ENCODE measurements at regions not wholly inside any gene's neighbourhood (a gene's known extent, or its start where the extent isn't known, plus 50 kb on each side); places are given as distances from the start of the nearest gene placed in this dataset.

- no peaks in the 10 kb centered on the region for H3K27me3 Mint-ChIP-seq
- no peaks in the 10 kb centered on the region for H3K4me1 Mint-ChIP-seq
- no peak overlapping the region for H3K4me3 Mint-ChIP-seq
- no peak overlapping the region for H3K27ac Mint-ChIP-seq
- H3K9me3 Mint-ChIP-seq, result no peaks in the 10 kb centered on the region
- no peak for DNase-seq
- ChIA-PET POLR2A (no interaction called here), CTCF (no interaction called here)
- no peaks in the 10 kb centered on the region for H3K36me3 Mint-ChIP-seq (ENCODE audit: low read depth)
Observed at GRCh38 chr12:88758176-88758575, 177.9 kb upstream of the KITLG start.

- Mint-ChIP-seq H3K36me3 (ENCODE audit: low read depth) (no peaks in the 10 kb centered on the region), H3K9me3 (no peaks in the 10 kb centered on the region), H3K27me3 (no peaks in the 10 kb centered on the region), H3K4me3 (no peak overlapping the region), H3K27ac (no peak overlapping the region), H3K4me1 (no peaks in the 10 kb centered on the region)
- DNase-seq, result no peak
- CTCF ChIA-PET, result no interaction called here
- POLR2A ChIA-PET, result no interaction called here
Observed at GRCh38 chr12:88756917-88757316, 176.6 kb upstream of the KITLG start.

DNA sequence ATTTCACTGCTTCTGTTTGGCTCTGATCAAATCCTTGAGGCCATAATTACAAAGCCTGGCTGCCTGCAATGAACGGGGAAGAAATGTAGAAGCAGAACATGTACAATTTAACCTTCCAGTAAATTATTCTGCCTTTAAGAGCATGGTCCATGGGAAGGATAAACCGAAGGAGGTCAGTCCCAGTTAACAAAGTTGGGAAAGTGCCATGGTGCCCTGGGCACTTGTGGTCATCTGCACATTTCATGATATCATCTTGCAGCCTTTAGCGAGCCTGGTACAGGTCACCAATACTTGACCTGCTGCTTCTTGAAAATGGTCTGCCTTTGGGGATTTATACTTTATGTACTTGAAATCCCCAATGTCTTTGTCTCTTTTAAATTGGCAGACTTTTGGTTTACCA, 175.9 kb upstream of the KITLG start:
- Mint-ChIP-seq H3K4me3 (no peak overlapping the region), H3K4me1 (no peaks in the 10 kb centered on the region)
- POLR2A ChIA-PET, result no interaction called here

DNA sequence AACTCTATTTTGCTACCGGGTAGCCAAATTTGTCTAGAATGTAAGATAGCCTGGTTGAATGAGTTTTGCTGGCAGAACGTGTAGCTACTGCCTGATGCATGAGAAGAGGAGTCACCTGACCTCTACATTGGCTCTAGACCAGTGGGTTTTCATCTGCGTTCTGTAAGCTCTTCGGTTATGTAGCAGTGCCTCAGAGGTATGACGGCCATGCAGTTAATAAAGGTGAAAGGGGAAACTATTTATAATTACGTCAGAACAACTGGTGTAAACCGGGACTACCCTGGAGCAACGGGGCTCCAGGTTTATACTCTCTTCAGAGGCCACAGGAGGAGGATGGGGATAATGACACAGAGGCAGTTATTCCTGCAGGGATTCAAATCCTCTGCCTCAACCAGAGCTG, 173.4 kb upstream of the KITLG start:
- Mint-ChIP-seq H3K9me3 (no peaks in the 10 kb centered on the region), H3K36me3 (ENCODE audit: low read depth) (no peaks in the 10 kb centered on the region), H3K4me3 (no peak overlapping the region), H3K27me3 (no peaks in the 10 kb centered on the region), H3K27ac (no peak overlapping the region), H3K4me1 (no peaks in the 10 kb centered on the region)
- DNase-seq, result no peak
- CTCF ChIA-PET, result no interaction called here
- POLR2A ChIA-PET, result no interaction called here

More for the DNA sequence above, 175.9 kb upstream of the KITLG start:
- no peaks in the 10 kb centered on the region for H3K36me3 Mint-ChIP-seq (ENCODE audit: low read depth)
- H3K27ac Mint-ChIP-seq, result no peak overlapping the region
- H3K27me3 Mint-ChIP-seq, result no peaks in the 10 kb centered on the region
- CTCF ChIA-PET, result no interaction called here
- DNase-seq, result no peak
- no peaks in the 10 kb centered on the region for H3K9me3 Mint-ChIP-seq

DNA sequence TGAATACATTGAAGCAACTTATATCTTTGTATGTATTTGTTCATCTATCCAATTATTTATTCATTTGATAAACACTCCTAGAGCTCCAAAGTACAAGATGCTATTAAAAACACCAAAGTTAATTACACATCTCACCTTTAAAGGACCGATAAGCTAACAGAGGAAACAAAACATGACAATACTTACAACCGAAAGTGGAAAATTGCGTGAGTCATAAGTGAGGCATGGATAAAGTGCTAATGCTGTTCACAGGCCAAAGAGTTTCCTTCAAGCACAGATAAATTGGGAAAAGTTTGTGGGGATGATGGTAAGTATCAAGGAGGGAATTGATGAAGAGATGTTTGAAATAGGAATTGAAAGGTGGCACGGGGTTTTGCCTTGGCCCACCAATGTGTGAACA, 172.8 kb upstream of the KITLG start:
- no peaks in the 10 kb centered on the region for H3K36me3 Mint-ChIP-seq (ENCODE audit: low read depth)
- CTCF ChIA-PET, result no interaction called here
- no peaks in the 10 kb centered on the region for H3K27me3 Mint-ChIP-seq
- H3K27ac Mint-ChIP-seq, result no peak overlapping the region
- no peak overlapping the region for H3K4me3 Mint-ChIP-seq
- POLR2A ChIA-PET, result no interaction called here
- no peaks in the 10 kb centered on the region for H3K4me1 Mint-ChIP-seq
- no peak for DNase-seq
- no peaks in the 10 kb centered on the region for H3K9me3 Mint-ChIP-seq

- H3K9me3 Mint-ChIP-seq, result no peaks in the 10 kb centered on the region
- POLR2A ChIA-PET, result no interaction called here
- H3K4me1 Mint-ChIP-seq, result no peaks in the 10 kb centered on the region
Observed at GRCh38 chr12:88752183-88752582, 171.9 kb upstream of the KITLG start.

GRCh38 chr12:88750867-88751543, 170.7 kb upstream of the KITLG start:
- no peak overlapping the region for H3K4me3 Mint-ChIP-seq
- no peaks in the 10 kb centered on the region for H3K9me3 Mint-ChIP-seq
- DNase-seq, result no peak
- POLR2A ChIA-PET, result no interaction called here
- H3K27me3 Mint-ChIP-seq, result no peaks in the 10 kb centered on the region
- CTCF ChIA-PET, result interaction anchor here (0.5 kb wide), 1 partner anchor 183 kb away, joined by 3 read pairs; no protein-coding TSS in a partner anchor
- no peaks in the 10 kb centered on the region for H3K4me1 Mint-ChIP-seq
- H3K36me3 Mint-ChIP-seq (ENCODE audit: low read depth), result no peaks in the 10 kb centered on the region
- no peak overlapping the region for H3K27ac Mint-ChIP-seq

More at GRCh38 chr12:88752183-88752582, 171.9 kb upstream of the KITLG start:
- CTCF ChIA-PET, result no interaction called here
- H3K27me3 Mint-ChIP-seq, result no peaks in the 10 kb centered on the region
- no peak overlapping the region for H3K27ac Mint-ChIP-seq
- H3K36me3 Mint-ChIP-seq (ENCODE audit: low read depth), result no peaks in the 10 kb centered on the region
- DNase-seq, result no peak
- no peak overlapping the region for H3K4me3 Mint-ChIP-seq

DNA sequence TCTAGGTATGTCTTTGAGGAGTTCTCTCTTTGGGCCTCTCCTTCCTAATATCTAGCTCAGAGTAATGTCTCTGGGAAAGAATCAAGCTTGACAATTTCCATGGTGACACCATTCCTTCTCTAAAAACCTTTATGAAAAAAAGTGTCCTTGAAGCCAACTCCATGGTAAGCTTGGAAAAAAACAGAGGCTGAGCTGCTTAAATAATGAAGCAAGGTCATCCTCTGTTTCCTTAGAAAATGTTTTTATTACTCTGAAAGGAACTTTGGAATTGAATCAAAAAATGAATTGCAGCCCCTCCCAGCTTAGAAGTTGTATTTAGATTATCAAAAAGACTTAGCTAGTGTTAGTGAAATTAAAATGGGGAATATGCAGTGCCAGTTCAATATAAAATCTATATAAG, 166.1 kb upstream of the KITLG start:
- Mint-ChIP-seq H3K9me3 (no peaks in the 10 kb centered on the region), H3K4me1 (no peaks in the 10 kb centered on the region), H3K36me3 (ENCODE audit: low read depth) (no peaks in the 10 kb centered on the region), H3K27me3 (no peaks in the 10 kb centered on the region), H3K4me3 (no peak overlapping the region), H3K27ac (no peak overlapping the region)
- no peak for DNase-seq
- ChIA-PET POLR2A (no interaction called here), CTCF (no interaction called here)

GRCh38 chr12:88743946-88744685, 163.8 kb upstream of the KITLG start:
- Mint-ChIP-seq H3K4me1 (no peaks in the 10 kb centered on the region), H3K27me3 (no peaks in the 10 kb centered on the region), H3K4me3 (no peak overlapping the region), H3K9me3 (no peaks in the 10 kb centered on the region), H3K36me3 (ENCODE audit: low read depth) (no peaks in the 10 kb centered on the region), H3K27ac (no peak overlapping the region)
- CTCF ChIA-PET, result no interaction called here
- POLR2A ChIA-PET, result no interaction called here
- no peak for DNase-seq

- DNase-seq, result no peak
- Mint-ChIP-seq H3K9me3 (no peaks in the 10 kb centered on the region), H3K27me3 (no peaks in the 10 kb centered on the region), H3K36me3 (ENCODE audit: low read depth) (no peaks in the 10 kb centered on the region), H3K27ac (no peak overlapping the region), H3K4me3 (no peak overlapping the region), H3K4me1 (no peaks in the 10 kb centered on the region)
- ChIA-PET POLR2A (no interaction called here), CTCF (no interaction called here)
Observed at GRCh38 chr12:88737838-88738472, 157.7 kb upstream of the KITLG start.

GRCh38 chr12:88736031-88736430, 155.8 kb upstream of the KITLG start:
- no peak overlapping the region for H3K4me3 Mint-ChIP-seq
- H3K9me3 Mint-ChIP-seq, result no peaks in the 10 kb centered on the region
- H3K4me1 Mint-ChIP-seq, result no peaks in the 10 kb centered on the region
- H3K36me3 Mint-ChIP-seq (ENCODE audit: low read depth), result no peaks in the 10 kb centered on the region
- no peak overlapping the region for H3K27ac Mint-ChIP-seq
- CTCF ChIA-PET, result no interaction called here
- no peaks in the 10 kb centered on the region for H3K27me3 Mint-ChIP-seq
- POLR2A ChIA-PET, result no interaction called here
- no peak for DNase-seq

DNA sequence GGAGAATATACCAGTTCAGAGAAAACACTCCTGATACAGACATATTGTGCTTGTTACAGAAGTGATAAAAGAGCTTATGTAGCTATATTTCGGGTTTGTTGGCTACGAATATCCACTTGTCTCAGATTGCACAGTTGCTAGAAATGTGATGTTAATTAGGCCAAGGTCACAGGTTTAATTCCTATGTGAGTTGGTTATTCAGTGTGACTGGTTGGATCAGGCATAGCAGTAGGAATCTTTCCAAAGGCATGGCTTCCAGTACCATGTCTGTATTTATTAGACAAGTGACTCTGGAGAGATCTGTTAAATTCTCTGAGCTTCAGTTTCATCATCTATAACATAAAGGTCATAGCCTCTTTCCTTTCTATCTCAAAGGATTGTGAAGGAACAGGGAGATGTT, 152.7 kb upstream of the KITLG start:
- CTCF ChIA-PET, result interaction anchor here (0.7 kb wide), 1 partner anchor 8 kb away, joined by 3 read pairs; no protein-coding TSS in a partner anchor
- Mint-ChIP-seq H3K9me3 (no peaks in the 10 kb centered on the region), H3K4me1 (no peaks in the 10 kb centered on the region), H3K36me3 (ENCODE audit: low read depth) (no peaks in the 10 kb centered on the region), H3K4me3 (no peak overlapping the region), H3K27ac (no peak overlapping the region), H3K27me3 (no peaks in the 10 kb centered on the region)
- DNase-seq, result no peak
- POLR2A ChIA-PET, result no interaction called here

DNA sequence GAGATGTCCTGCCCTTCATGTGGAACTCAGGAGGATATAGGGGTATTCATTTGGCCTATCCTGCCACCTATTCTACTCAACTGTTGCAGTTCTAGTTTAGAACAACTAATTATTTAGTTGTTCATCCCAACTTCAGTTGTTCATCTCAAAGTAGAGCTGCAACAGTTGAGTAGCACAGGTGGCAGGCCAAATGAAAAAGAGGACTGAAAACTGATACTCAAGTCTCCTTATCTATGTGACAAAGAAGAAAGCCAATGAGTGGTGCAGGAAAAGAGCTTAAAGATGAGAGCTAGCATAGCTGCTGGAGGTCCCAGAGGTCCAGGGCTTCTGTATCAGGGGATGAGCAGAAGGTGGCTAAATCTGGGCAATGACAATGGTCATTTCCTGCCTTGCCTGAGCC, 148.9 kb upstream of the KITLG start:
- CTCF ChIA-PET, result no interaction called here
- no peak for DNase-seq
- H3K9me3 Mint-ChIP-seq, result no peaks in the 10 kb centered on the region
- H3K36me3 Mint-ChIP-seq (ENCODE audit: low read depth), result no peaks in the 10 kb centered on the region
- H3K4me1 Mint-ChIP-seq, result no peaks in the 10 kb centered on the region
- POLR2A ChIA-PET, result no interaction called here
- H3K27ac Mint-ChIP-seq, result no peak overlapping the region
- no peak overlapping the region for H3K4me3 Mint-ChIP-seq
- H3K27me3 Mint-ChIP-seq, result no peaks in the 10 kb centered on the region
